ENCODE measurements at regions not wholly inside any gene's neighbourhood (a gene's known extent, or its start where the extent isn't known, plus 50 kb on each side); places are given as distances from the start of the nearest gene placed in this dataset.

DNA sequence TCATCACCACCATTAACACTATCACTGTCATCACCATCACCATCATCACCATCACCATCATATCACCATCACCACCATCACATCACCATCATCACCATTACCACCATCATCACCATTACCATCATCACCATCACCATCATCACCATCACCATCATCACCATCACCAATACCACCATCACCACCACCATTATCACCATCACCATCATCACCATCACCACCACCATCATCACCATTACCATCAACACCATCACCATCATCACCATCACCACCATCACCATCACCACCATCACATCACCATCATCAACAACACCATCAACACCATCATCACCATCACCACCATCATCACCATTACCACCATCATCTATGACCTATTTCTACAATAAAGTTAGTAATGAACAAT, 86.1 kb upstream of the PDE10A start (continued):
- TF ChIP-seq, protein P1, sequence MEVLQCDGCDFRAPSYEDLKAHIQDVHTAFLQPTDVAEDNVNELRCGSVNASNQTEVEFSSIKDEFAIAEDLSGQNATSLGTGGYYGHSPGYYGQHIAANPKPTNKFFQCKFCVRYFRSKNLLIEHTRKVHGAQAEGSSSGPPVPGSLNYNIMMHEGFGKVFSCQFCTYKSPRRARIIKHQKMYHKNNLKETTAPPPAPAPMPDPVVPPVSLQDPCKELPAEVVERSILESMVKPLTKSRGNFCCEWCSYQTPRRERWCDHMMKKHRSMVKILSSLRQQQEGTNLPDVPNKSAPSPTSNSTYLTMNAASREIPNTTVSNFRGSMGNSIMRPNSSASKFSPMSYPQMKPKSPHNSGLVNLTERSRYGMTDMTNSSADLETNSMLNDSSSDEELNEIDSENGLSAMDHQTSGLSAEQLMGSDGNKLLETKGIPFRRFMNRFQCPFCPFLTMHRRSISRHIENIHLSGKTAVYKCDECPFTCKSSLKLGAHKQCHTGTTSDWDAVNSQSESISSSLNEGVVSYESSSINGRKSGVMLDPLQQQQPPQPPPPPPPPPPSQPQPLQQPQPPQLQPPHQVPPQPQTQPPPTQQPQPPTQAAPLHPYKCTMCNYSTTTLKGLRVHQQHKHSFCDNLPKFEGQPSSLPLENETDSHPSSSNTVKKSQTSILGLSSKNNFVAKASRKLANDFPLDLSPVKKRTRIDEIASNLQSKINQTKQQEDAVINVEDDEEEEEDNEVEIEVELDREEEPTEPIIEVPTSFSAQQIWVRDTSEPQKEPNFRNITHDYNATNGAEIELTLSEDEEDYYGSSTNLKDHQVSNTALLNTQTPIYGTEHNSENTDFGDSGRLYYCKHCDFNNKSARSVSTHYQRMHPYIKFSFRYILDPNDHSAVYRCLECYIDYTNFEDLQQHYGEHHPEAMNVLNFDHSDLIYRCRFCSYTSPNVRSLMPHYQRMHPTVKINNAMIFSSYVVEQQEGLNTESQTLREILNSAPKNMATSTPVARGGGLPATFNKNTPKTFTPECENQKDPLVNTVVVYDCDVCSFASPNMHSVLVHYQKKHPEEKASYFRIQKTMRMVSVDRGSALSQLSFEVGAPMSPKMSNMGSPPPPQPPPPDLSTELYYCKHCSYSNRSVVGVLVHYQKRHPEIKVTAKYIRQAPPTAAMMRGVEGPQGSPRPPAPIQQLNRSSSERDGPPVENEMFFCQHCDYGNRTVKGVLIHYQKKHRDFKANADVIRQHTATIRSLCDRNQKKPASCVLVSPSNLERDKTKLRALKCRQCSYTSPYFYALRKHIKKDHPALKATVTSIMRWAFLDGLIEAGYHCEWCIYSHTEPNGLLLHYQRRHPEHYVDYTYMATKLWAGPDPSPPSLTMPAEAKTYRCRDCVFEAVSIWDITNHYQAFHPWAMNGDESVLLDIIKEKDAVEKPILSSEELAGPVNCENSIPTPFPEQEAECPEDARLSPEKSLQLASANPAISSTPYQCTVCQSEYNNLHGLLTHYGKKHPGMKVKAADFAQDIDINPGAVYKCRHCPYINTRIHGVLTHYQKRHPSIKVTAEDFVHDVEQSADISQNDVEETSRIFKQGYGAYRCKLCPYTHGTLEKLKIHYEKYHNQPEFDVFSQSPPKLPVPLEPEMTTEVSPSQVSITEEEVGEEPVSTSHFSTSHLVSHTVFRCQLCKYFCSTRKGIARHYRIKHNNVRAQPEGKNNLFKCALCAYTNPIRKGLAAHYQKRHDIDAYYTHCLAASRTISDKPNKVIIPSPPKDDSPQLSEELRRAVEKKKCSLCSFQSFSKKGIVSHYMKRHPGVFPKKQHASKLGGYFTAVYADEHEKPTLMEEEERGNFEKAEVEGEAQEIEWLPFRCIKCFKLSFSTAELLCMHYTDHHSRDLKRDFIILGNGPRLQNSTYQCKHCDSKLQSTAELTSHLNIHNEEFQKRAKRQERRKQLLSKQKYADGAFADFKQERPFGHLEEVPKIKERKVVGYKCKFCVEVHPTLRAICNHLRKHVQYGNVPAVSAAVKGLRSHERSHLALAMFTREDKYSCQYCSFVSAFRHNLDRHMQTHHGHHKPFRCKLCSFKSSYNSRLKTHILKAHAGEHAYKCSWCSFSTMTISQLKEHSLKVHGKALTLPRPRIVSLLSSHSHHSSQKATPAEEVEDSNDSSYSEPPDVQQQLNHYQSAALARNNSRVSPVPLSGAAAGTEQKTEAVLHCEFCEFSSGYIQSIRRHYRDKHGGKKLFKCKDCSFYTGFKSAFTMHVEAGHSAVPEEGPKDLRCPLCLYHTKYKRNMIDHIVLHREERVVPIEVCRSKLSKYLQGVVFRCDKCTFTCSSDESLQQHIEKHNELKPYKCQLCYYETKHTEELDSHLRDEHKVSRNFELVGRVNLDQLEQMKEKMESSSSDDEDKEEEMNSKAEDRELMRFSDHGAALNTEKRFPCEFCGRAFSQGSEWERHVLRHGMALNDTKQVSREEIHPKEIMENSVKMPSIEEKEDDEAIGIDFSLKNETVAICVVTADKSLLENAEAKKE (CRISPR knock-in tag; IDR thresholded peaks at IDR 0.05): no peak

DNA sequence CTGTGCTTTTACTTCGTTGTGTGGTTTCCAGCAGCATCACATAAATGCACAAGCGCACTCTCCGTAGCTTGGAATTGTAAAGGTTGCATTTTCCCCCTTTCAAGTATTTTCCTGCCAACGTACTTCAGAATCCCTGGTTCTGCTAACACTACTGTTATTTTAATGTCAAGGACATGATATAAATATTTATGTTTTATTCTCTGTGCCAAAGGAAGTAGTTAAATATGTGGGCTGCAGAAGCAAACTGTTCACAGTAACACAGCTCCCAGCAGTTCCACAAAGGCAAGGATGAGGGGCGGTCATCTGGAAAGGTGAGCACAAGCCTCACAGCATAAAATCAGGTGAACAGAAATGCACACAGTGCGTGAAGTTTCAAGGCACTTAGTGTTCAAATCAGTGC, 85.3 kb upstream of the PDE10A start:
- H3K27ac ChIP-seq (ENCODE audit: low read depth): no peak overlapping the region
- ATAC-seq (no peak), DNase-seq (ENCODE audit: low spot score) (no peak)
- no peaks in the 10 kb centered on the region for H3K4me1 ChIP-seq (ENCODE audit: insufficient read depth)
- no peaks in the 10 kb centered on the region for H3K36me3 ChIP-seq (ENCODE audit: insufficient read depth)
- Mint-ChIP-seq H3K4me3 (no peak overlapping the region), H3K36me3 (ENCODE audit: low read depth) (peaks cover 7% of the 10 kb centered on the region; the same call in 2 of the 3 replicates), H3K27me3 (ENCODE audit: insufficient read depth, low read depth, poor library complexity) (peaks cover 6% of the 10 kb centered on the region), H3K9me3 (peaks cover 7% of the 10 kb centered on the region; the same call in 2 of the 3 replicates), H3K4me1 (no peaks in the 10 kb centered on the region; the same call in 2 of the 3 replicates), H3K27ac (no peak overlapping the region)
- no peaks in the 10 kb centered on the region for H3K27me3 ChIP-seq (ENCODE audit: insufficient read depth)
- H3F3A ChIP-seq (replicated peaks; ENCODE audit: low read depth): no peaks in the 10 kb centered on the region
- peaks cover 10% of the 10 kb centered on the region; the same call in 1 of the 2 replicates for H3K9me2 ChIP-seq (ENCODE audit: insufficient read depth)
- no peak overlapping the region for H3K4me2 ChIP-seq
- H4K20me1 ChIP-seq (replicated peaks; ENCODE audit: insufficient read depth): no peaks in the 10 kb centered on the region
- H3K4me3 ChIP-seq: no peak overlapping the region
- H3K79me2 ChIP-seq (replicated peaks; ENCODE audit: insufficient read depth): no peaks in the 10 kb centered on the region
- no peak overlapping the region for H2AFZ ChIP-seq
- no peak for TF ChIP-seq STAT1 (IDR thresholded peaks at IDR 0.05; ENCODE audit: unreplicated experiment)
- TF ChIP-seq, protein P2, sequence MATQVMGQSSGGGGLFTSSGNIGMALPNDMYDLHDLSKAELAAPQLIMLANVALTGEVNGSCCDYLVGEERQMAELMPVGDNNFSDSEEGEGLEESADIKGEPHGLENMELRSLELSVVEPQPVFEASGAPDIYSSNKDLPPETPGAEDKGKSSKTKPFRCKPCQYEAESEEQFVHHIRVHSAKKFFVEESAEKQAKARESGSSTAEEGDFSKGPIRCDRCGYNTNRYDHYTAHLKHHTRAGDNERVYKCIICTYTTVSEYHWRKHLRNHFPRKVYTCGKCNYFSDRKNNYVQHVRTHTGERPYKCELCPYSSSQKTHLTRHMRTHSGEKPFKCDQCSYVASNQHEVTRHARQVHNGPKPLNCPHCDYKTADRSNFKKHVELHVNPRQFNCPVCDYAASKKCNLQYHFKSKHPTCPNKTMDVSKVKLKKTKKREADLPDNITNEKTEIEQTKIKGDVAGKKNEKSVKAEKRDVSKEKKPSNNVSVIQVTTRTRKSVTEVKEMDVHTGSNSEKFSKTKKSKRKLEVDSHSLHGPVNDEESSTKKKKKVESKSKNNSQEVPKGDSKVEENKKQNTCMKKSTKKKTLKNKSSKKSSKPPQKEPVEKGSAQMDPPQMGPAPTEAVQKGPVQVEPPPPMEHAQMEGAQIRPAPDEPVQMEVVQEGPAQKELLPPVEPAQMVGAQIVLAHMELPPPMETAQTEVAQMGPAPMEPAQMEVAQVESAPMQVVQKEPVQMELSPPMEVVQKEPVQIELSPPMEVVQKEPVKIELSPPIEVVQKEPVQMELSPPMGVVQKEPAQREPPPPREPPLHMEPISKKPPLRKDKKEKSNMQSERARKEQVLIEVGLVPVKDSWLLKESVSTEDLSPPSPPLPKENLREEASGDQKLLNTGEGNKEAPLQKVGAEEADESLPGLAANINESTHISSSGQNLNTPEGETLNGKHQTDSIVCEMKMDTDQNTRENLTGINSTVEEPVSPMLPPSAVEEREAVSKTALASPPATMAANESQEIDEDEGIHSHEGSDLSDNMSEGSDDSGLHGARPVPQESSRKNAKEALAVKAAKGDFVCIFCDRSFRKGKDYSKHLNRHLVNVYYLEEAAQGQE (IDR thresholded peaks at IDR 0.05; ENCODE audit: unreplicated experiment): no peak
- TF ChIP-seq POLR2AphosphoS5 (IDR thresholded peaks at IDR 0.05; ENCODE audit: low read depth): no peak
- TF ChIP-seq ZNF331 (CRISPR knock-in tag; IDR thresholded peaks at IDR 0.05; ENCODE audit: low read depth): no peak
- TF ChIP-seq JUNB (IDR thresholded peaks at IDR 0.05; ENCODE audit: unreplicated experiment): no peak
- no peak for TF ChIP-seq CREB1 (CRISPR knock-in tag; IDR thresholded peaks at IDR 0.05; ENCODE audit: low read depth)

All from GM23338 (cell line).